ENCODE measurements at regions not wholly inside any gene's neighbourhood (a gene's known extent, or its start where the extent isn't known, plus 50 kb on each side); places are given as distances from the start of the nearest gene placed in this dataset.

DNA sequence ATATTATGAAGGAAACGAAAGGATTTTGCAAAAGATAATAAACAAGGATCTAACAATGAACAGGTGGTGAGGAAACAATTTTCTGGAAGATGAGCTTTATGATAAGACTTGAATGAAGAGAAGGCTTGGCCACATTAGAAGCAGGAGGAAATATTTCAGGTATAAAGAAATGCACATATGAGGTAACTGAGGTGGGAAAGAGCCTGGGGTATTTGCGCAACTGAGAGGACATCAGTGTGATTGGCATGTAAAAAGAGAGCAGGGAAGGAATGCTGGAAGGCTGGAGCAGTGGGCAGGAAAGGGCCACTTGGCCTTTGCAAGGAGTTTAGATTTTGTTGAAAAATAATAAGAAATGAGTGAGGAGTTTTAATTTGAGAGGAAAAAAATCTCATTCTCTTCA is 414.4 kb upstream of the TMCO5A start:
- Histone ChIP-seq H3K4me3 (no peak overlapping the region), H3K27me3 (replicated peaks; ENCODE audit: insufficient read depth) (no peaks in the 10 kb centered on the region), H3K9me3 (no peaks in the 10 kb centered on the region), H3K36me3 (no peaks in the 10 kb centered on the region), H3K4me1 (replicated peaks) (no peaks in the 10 kb centered on the region), H3K27ac (no peak overlapping the region)
- DNase-seq (ENCODE audit: low spot score), result no peak
- TF ChIP-seq, protein P1, sequence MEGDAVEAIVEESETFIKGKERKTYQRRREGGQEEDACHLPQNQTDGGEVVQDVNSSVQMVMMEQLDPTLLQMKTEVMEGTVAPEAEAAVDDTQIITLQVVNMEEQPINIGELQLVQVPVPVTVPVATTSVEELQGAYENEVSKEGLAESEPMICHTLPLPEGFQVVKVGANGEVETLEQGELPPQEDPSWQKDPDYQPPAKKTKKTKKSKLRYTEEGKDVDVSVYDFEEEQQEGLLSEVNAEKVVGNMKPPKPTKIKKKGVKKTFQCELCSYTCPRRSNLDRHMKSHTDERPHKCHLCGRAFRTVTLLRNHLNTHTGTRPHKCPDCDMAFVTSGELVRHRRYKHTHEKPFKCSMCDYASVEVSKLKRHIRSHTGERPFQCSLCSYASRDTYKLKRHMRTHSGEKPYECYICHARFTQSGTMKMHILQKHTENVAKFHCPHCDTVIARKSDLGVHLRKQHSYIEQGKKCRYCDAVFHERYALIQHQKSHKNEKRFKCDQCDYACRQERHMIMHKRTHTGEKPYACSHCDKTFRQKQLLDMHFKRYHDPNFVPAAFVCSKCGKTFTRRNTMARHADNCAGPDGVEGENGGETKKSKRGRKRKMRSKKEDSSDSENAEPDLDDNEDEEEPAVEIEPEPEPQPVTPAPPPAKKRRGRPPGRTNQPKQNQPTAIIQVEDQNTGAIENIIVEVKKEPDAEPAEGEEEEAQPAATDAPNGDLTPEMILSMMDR (IDR thresholded peaks at IDR 0.05), result no peak
- TF ChIP-seq POLR2A (IDR thresholded peaks at IDR 0.05), result no peak
- no peak for TF ChIP-seq POLR2AphosphoS5 (IDR thresholded peaks at IDR 0.05)
- WGBS, result 47% methylated on average over 2 of the region's 2 CpGs
- intact Hi-C loops (cut with DNase I), result no loop called here

GRCh38 chr15:37520882-37521281 is 413.6 kb upstream of the TMCO5A start:
- Histone ChIP-seq H3K27me3 (replicated peaks; ENCODE audit: insufficient read depth) (no peaks in the 10 kb centered on the region), H3K36me3 (no peaks in the 10 kb centered on the region), H3K4me3 (no peak overlapping the region), H3K4me1 (replicated peaks) (no peaks in the 10 kb centered on the region), H3K27ac (no peak overlapping the region), H3K9me3 (no peaks in the 10 kb centered on the region)
- intact Hi-C loops (cut with DNase I), result no loop called here
- TF ChIP-seq POLR2A (IDR thresholded peaks at IDR 0.05), result no peak
- no peak for TF ChIP-seq POLR2AphosphoS5 (IDR thresholded peaks at IDR 0.05)
- TF ChIP-seq, protein P1 (IDR thresholded peaks at IDR 0.05), result no peak
- WGBS, result 80% methylated on average over 1 of the region's 1 CpG
- no peak for DNase-seq (ENCODE audit: low spot score)

- Histone ChIP-seq H3K36me3 (no peaks in the 10 kb centered on the region), H3K27me3 (replicated peaks; ENCODE audit: insufficient read depth) (no peaks in the 10 kb centered on the region), H3K27ac (no peak overlapping the region), H3K4me3 (no peak overlapping the region), H3K9me3 (no peaks in the 10 kb centered on the region), H3K4me1 (replicated peaks) (no peaks in the 10 kb centered on the region)
- intact Hi-C loops (cut with DNase I), result no loop called here
- TF ChIP-seq POLR2AphosphoS5 (IDR thresholded peaks at IDR 0.05) (no peak), POLR2A (IDR thresholded peaks at IDR 0.05) (no peak)
- TF ChIP-seq, protein P1 (IDR thresholded peaks at IDR 0.05), result no peak
- no peak for DNase-seq (ENCODE audit: low spot score)
These were observed 409.8 kb upstream of the TMCO5A start for GRCh38 chr15:37524601-37525000.

GRCh38 chr15:37528432-37528831 is 406.0 kb upstream of the TMCO5A start:
- intact Hi-C loops (cut with DNase I), result no loop called here
- H3K36me3 ChIP-seq, result no peaks in the 10 kb centered on the region
- no peak overlapping the region for H3K27ac ChIP-seq
- no peaks in the 10 kb centered on the region for H3K9me3 ChIP-seq
- no peaks in the 10 kb centered on the region for H3K4me1 ChIP-seq (replicated peaks)
- H3K4me3 ChIP-seq, result no peak overlapping the region
- TF ChIP-seq, protein P1 (IDR thresholded peaks at IDR 0.05), result no peak
- TF ChIP-seq POLR2AphosphoS5 (IDR thresholded peaks at IDR 0.05) (no peak), POLR2A (IDR thresholded peaks at IDR 0.05) (no peak)
- no peaks in the 10 kb centered on the region for H3K27me3 ChIP-seq (replicated peaks; ENCODE audit: insufficient read depth)
- DNase-seq (ENCODE audit: low spot score), result no peak
- WGBS, result 85% methylated on average over 2 of the region's 2 CpGs

DNA sequence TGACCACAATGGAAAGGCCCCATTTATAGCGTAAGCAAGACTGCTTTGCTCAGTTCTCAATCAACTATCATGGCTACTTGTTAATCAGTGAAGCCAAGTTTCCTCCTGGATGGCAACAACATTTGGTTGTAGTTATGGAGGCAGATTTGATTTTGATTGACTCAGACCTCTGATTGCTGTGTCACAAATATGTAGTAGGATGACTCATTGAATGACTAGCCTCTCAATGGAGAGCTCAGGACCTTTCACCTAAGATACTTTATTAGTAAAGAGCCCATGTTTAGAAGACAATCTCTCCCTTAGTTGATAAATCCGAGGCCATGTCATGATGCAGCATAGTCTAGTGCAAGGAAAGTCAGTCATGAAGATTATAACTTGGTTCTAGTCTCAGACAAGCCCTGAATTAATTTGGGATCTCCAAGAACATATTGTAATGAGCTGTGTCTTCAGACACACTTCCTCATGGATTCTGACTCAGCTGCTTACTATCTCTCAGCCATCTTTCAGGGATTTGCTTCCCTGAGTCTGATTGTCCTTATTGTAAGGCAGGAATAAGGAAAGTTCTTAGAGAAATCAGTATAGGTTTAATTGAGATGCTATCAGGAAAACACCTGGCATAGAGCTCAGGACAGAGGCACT is 397.4 kb upstream of the TMCO5A start:
- H3K36me3 ChIP-seq, result no peaks in the 10 kb centered on the region
- H3K27ac ChIP-seq, result no peak overlapping the region
- no peaks in the 10 kb centered on the region for H3K9me3 ChIP-seq
- H3K27me3 ChIP-seq (replicated peaks; ENCODE audit: insufficient read depth), result no peaks in the 10 kb centered on the region
- no peak overlapping the region for H3K4me3 ChIP-seq
- no peaks in the 10 kb centered on the region for H3K4me1 ChIP-seq (replicated peaks)
- intact Hi-C loops (cut with DNase I), result no loop called here
- 92% methylated on average over 2 of the region's 2 CpGs for WGBS
- TF ChIP-seq, protein P1 (IDR thresholded peaks at IDR 0.05), result no peak
- TF ChIP-seq POLR2AphosphoS5 (IDR thresholded peaks at IDR 0.05), result no peak
- TF ChIP-seq POLR2A (IDR thresholded peaks at IDR 0.05), result no peak
- DNase-seq (ENCODE audit: low spot score), result no peak

Data from prostate gland (tissue), 2 donors.